Endothelial cell of umbilical vein (primary cell): ENCODE measurements at regions not wholly inside any gene's neighbourhood (a gene's known extent, or its start where the extent isn't known, plus 50 kb on each side); places are given as distances from the start of the nearest gene placed in this dataset.

Source experiments
- CTCF ChIP-seq, 2 donors: IDR thresholded peaks; 1 replicate in 1 of 2; 2 replicates in 1 of 2; pipeline ENCODE4 v1.5.1; 2011; ENCODE audit warnings: low read length in 2 of 2, mild to moderate bottlenecking in 2 of 2, moderate library complexity in 2 of 2, control low read depth in 1 of 2, inconsistent platforms in 1 of 2, low read depth in 1 of 2; ENCODE audit not compliant: insufficient read depth in 1 of 2; ENCODE audit errors: extremely low read depth in 1 of 2
- EZH2 ChIP-seq: IDR thresholded peaks from 2 replicates; pipeline ENCODE4 v1.6.1; 2012; ENCODE audit warnings: borderline replicate concordance, low read depth, mild to moderate bottlenecking, moderate library complexity, low read length, inconsistent platforms; ENCODE audit not compliant: severe bottlenecking
- GATA2 ChIP-seq: IDR thresholded peaks from 2 replicates; pipeline ENCODE4 v1.7.0; 2011; ENCODE audit warnings: low read depth, mild to moderate bottlenecking, moderate library complexity, mixed read lengths, low read length; ENCODE audit not compliant: insufficient read length, insufficient read depth
- JUN ChIP-seq: IDR thresholded peaks from 2 replicates; pipeline ENCODE4 v1.6.1; 2011; ENCODE audit warnings: borderline replicate concordance, low read depth; ENCODE audit not compliant: insufficient read length, insufficient read depth
- MYC ChIP-seq: IDR thresholded peaks from one replicate; pipeline ENCODE4 v1.6.1; 2011; ENCODE audit warnings: mild to moderate bottlenecking, low read depth, low read length
- POLR2A ChIP-seq: IDR thresholded peaks from 2 replicates; pipeline ENCODE4 v1.6.1; 2012; ENCODE audit warnings: low read depth, mild to moderate bottlenecking, control low read depth, low read length
- POLR2AphosphoS5 ChIP-seq: IDR thresholded peaks from 2 replicates; pipeline ENCODE4 v1.6.1; 2012; ENCODE audit warnings: low read depth, mild to moderate bottlenecking, control low read depth, low read length, moderate library complexity; ENCODE audit not compliant: insufficient read depth

- no peak for TF ChIP-seq POLR2A
- TF ChIP-seq CTCF (IDR thresholded peaks at IDR 0.05; ENCODE audit: extremely low read depth in 1 of 2, insufficient read depth in 1 of 2, low read depth in 1 of 2, low read length in 2 of 2): no peak
- no peak for TF ChIP-seq JUN
- no peak for TF ChIP-seq GATA2
- TF ChIP-seq POLR2AphosphoS5: no peak
- no peak for TF ChIP-seq EZH2
- TF ChIP-seq MYC: no peak
Measured at GRCh38 chr11:122348659-122349409, 232.8 kb upstream of the BLID start.
